IPS DF 19.7 (cell line): ENCODE measurements at regions not wholly inside any gene's neighbourhood (a gene's known extent, or its start where the extent isn't known, plus 50 kb on each side); places are given as distances from the start of the nearest gene placed in this dataset.

ENCODE experiments used
- DNase-seq: peaks from one replicate; pipeline ENCODE4 v3.0.0-alpha.2; 2013; ENCODE audit warnings: low read depth, low spot score

DNA sequence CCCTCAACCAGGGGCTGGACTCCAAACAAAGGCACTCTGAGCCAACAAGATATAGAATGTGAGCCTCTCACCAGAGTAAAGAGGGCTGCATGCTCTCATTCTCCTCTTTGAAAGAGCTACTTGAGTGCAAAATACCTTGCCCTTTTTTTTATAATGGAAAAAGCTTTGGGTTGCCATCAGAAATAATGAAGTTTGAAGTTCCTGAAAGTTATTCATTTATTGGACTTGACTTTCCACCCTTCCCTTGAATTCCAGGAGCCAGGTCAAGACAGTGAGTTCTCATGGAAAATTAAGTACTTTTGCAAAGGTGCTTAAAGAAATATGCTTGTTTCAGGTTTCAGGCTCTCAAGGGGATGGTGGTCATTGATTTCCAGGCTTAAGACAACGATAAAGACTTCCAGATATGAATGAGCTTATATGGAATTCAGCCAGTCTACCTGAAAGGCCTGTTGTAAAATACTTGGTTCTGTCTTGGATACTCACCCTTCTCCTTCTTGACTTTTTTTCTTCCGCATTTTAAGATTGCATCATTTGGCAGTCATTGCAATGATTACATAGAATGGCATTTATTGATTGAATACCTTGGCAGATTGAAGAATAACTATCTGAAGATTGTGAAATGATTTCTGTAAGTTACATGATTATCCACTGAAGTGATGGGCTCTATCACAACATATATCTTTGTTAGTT lies 696.4 kb downstream of the INHBA start:
- DNase-seq: no peak

- DNase-seq: no peak
Measured at GRCh38 chr7:41005374-41005901, 697.5 kb downstream of the INHBA start.

- no peak for DNase-seq
Measured at GRCh38 chr7:41003977-41004376, 698.9 kb downstream of the INHBA start.

DNA sequence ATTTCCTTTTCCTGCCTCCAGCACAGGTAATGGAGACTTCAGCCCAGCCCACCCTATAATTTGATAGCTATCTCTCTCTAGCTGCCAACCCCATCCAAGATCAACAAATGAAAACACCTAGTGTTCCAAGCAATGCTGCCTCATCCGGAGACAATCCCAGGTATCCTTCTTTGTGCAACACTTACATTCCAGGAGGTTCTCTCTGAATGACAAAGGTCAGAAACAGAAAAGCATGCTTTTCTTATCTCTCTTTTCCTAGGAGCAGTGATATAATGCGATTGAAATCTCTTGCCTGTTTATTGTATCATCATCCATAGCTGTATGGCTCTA lies 699.3 kb downstream of the INHBA start:
- no peak for DNase-seq

DNA sequence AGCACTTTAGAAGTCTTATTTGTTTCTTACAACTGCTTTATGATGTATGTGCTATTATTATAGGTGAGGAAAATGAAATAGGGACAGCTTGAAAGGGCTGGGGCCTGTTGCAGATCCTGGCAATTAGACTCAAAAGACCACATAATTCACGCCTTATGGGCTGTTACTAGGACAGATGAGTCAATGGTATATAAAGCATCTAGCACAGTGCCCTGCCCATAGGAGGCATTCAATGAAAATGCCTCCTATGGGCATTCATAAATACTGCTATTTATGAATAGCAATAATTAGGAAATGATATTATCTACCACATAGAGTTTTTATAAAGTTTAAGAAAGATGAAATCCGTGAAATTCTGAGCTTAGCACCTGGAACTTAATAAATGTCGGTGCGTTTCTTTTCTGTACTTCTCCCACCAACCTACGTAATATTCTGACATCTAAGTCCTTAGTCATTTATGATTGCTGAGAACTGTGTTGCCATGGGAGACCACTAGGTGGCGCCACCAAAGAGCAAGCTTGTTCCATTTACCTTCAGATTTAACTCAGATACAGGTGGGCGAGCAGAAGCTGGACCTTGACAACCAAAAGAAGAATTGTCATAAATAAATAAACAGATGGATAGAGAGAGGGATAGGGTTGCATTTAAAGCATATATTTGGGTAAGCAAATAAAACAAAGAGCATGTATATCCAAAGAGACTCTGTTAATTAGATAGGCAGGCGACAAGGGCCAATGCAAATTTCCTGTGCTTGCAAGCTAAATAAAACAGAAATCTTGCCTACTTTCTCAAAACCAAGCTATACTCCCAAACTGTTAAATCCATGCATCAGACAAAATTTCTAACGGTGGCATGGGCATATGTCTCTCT lies 699.9 kb downstream of the INHBA start:
- no peak for DNase-seq

- no peak for DNase-seq
Measured at GRCh38 chr7:41000042-41000441, 702.8 kb downstream of the INHBA start.

- DNase-seq: no peak
Measured at GRCh38 chr7:40996233-40996677, 706.6 kb downstream of the INHBA start.

DNA sequence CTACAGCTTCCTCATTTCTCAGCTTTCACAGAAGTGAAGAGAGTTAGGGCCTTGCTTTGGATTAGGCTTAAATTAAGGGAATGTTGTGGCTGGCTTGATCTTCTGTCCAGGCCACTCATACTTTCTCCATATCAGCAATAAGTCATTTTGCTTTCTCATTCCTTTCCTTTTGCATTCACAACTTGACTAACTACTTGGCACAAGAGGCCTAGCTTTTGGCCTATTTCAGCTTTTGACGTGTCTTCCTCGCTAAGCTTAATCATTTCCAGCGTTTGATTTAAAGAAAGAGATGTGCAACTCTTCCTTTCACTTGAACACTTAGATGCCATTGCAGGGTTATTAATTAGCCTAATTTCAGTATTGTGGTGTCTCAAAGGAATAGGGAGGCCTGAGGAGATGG lies 712.0 kb downstream of the INHBA start:
- no peak for DNase-seq

DNA sequence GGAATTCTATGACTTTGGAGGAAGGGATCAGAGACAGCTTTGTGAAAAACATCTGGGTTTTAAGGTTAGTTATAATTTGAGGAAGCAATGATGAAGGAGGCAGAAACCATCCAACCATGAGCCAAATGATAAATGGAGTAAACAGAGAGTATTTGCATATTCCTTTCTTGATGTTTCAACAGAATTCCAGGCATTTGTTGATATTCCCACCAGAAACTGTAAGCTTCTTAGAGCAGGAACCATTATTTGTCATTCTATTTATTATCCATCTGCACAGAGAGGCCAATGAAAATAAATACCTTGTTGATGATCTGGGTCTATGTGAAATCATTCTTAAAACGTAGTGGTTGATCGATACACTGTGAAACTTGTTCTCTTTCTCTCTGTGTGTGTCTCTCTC lies 715.3 kb downstream of the INHBA start:
- no peak for DNase-seq

GRCh38 chr7:40986351-40986873 lies 716.5 kb downstream of the INHBA start:
- no peak for DNase-seq

- no peak for DNase-seq
Measured at GRCh38 chr7:40983111-40983510, 719.8 kb downstream of the INHBA start.

DNA sequence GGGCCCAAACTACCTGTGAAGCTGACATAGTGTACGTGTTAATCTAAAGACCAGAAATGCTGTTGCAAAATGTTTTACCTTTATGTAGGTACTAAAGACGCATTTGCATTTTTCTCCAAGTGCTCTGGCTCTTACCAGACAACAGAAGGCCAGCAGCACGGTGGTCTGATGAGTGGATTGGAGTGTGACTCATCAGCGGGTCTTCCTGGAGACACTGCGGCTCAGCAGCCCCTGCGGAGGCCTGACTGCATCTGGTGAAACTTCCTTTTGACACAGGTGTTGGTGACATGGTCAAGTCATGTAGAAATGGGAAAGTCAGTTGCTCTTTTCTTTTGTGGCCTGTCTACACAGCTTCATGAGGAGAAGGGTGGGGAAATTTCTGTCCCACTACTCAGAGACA lies 723.6 kb downstream of the INHBA start:
- no peak for DNase-seq

DNA sequence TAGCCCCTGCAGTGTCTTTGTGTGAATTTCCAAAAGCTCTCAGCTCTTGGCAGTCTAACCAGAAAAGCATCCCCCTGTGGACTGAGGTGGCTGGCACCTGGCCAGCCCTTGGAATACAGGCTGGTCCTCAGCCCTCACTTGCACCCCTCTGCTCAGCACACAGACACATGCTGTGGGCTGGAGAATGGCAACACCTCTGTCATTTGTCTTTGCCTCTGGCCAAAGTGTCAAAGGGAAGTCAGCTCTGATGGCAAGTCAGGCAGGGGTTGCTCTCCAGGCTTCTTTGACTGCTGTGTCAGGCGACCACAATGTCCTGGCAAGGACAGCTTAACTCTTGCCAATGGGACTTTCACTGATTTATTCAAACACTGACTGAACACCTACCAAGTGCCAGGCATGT lies 724.8 kb downstream of the INHBA start:
- DNase-seq: no peak

DNA sequence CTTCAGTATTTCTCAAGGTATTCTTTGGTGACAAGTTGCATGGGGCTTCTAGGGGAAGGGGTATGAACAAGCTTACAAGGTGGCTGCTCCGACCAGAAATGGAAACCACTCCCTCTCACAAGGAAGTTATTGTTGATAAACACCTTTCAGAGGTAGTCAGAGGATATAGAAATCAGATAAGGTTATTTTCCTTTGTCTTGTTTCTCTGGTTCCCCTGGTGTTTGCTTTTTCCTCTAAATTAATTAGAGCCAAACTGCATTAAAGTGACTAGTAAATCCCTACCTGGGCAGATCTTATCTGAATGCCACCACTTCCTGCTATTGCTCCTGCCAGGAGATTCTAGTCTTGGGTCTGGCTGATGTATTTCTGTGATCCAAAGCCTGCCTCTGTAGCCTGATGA lies 725.4 kb downstream of the INHBA start:
- no peak for DNase-seq

DNA sequence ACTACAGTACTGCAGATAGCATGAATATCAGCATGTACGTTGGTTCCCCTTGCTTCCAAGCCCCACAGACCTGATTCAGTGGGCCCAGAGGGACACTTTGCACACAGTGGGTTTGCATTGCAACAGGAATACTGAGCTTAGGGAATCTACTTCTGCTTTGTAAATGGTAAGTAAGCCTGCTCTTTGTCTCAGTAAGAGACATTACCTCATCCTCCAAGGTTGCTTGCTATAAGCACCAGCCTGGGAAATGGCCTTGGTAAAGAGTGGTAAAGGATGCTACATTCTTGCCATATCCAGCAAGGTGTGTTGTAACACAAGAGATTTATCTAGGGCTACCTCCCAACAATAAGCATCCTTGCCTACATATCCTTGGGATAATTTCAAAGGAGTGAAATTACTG lies 730.5 kb downstream of the INHBA start:
- peak; percentile 72 for DNase-seq

DNA sequence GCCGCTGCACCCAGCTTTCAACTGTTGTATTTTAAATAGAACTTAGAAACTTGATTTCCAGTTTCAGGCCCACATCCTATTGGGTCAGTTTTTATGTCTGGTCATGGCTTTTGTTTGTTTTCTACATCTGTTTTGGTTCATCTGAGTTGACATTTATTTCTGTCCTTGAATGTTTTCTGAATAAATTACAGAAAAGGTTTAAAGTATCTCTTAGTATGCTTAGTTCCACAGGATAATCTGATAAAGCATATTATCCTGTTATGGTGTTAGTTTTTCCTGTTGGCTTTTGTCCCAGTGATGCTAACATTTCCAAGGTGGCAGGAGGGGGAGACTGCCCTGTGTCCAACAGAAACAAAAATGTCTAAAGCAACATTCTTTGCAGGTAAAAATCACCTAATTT lies 733.2 kb downstream of the INHBA start:
- DNase-seq: no peak

- no peak for DNase-seq
Measured at GRCh38 chr7:40966693-40967092, 736.2 kb downstream of the INHBA start.

DNA sequence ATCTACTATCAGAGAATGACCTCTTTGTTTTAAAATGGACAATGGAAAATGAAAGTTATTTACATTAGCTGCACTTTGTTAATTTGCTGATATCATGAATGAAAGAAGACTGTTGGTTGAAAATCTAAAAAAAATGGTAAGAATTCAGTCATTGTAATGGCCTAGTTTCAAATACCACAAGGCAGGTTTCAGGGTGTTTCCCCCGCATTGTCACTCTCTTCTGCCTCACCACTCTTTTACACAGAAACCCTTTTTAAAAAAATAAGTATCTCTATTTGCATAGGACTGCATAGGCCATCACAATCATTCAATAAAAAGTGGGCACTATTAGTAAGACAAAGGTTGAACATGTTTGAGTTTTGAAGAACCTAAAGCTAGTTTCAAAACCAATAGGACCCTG lies 737.1 kb downstream of the INHBA start:
- DNase-seq: no peak

DNA sequence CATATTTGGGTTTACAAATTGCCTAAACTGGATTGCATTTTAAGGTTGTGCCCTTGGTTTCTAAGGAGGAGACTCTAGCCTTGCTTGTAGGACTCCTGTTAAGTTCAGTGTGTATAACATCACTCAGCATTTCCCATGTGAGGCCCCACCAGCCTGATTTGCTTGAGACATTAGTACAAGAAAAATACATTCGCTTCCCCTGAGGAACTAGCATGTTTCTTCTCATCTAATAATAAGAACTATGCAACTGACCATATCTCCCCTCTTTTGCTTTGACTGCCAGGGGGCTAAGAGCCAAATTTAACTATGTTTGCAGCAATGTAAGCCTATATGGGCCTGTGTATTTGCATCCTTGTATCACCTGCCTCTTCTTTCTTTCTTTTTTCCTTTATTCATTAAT lies 737.9 kb downstream of the INHBA start:
- DNase-seq: no peak

DNA sequence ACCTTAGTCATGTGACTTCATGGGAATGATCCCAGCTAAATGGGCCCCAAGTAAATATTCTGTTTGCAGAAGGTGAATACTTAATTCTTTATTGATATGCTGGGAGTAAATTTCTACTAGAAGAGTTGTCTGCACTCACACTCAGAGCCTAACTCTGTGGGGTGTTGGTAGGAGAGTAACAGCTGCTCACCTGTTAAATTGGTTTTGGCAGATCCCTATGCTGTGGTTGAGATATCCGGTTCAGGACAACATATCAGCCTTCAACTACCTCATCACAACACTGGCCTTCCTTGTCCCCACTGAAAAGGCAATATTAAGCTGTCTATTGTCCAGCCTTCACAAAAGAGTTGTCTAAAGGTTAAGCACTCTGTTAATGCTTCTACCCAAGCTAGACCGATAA lies 738.3 kb downstream of the INHBA start:
- DNase-seq: no peak

DNA sequence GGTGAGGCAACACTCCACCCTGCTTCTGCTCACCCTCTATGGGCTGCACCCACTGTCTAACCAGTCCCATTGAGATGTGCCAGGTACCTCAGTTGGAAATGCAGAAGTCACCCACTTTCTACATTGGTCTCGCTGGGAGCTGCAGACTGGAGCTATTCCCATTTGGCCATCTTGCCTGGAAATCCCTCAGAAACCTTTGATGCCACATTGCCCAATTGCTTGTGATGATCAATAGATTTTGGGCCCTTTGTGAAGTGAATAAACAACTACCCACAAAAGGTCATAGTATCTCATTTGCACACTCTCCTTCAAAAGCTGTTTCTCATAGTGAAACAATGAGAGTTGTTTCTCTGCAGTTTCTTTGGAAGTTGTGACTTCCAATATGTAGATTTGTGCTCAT lies 742.9 kb downstream of the INHBA start:
- DNase-seq: no peak

DNA sequence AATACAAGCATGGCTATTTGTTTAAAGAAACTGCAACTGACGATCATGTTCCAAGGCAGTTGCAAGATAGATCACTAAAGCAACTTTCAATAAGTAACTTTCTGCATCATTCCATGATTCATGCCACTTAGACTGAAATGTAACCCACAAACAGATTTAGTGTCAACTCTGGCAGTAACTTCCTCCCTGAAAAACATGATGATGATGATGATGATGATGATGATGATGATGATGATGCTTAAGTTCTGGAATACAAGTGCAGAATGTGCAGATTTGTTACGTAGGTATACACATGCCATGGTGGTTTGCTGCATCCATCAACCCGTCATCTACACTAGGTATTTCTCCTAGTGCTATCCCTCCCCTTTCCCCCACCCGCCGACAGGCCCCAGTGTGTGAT lies 754.7 kb downstream of the INHBA start:
- DNase-seq: no peak

GRCh38 chr7:40947566-40947965 lies 755.3 kb downstream of the INHBA start:
- no peak for DNase-seq
